ENCODE measurements at regions not wholly inside any gene's neighbourhood (a gene's known extent, or its start where the extent isn't known, plus 50 kb on each side); places are given as distances from the start of the nearest gene placed in this dataset.

GRCh38 chr9:30116673-30117217, 2267.7 kb upstream of the ACO1 start:
- TF ChIP-seq CTCF (conservative IDR thresholded peaks at IDR 0.05; ENCODE audit: low read length) (no peak), EZH2phosphoT487 (IDR thresholded peaks at IDR 0.05; ENCODE audit: borderline replicate concordance) (no peak)

Data from Loucy (cell line).